GM12873 (cell line): ENCODE measurements at regions not wholly inside any gene's neighbourhood (a gene's known extent, or its start where the extent isn't known, plus 50 kb on each side); places are given as distances from the start of the nearest gene placed in this dataset.

ENCODE experiments used
- TF ChIP-seq, protein P1 (sequence below): IDR thresholded peaks from 2 replicates; pipeline ENCODE4 v1.5.1; 2012; ENCODE audit warnings: low read depth, mild to moderate bottlenecking, moderate library complexity, low read length, control low read depth; ENCODE audit not compliant: insufficient read depth; ENCODE audit errors: missing control alignments

DNA sequence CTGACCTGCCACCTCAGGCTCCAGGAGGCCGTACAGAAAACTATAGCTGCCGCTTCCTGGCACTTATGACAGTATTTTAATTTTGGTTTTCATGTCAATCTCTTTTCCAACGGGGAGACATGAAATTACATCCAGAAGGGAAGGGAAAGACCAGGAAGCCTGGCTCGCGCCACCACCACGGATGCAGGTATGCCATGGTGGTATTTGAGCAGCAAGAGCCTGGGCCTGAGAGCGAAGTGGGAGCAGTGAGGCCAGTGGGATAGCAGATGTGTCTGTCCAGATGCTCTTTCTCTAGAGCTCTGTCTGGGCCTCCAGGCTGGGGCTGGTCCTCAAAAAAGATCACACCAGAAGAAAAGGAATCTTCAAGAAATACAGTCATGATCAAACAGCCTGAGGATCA, 82.5 kb upstream of the CPEB2 start:
- TF ChIP-seq, protein P1, sequence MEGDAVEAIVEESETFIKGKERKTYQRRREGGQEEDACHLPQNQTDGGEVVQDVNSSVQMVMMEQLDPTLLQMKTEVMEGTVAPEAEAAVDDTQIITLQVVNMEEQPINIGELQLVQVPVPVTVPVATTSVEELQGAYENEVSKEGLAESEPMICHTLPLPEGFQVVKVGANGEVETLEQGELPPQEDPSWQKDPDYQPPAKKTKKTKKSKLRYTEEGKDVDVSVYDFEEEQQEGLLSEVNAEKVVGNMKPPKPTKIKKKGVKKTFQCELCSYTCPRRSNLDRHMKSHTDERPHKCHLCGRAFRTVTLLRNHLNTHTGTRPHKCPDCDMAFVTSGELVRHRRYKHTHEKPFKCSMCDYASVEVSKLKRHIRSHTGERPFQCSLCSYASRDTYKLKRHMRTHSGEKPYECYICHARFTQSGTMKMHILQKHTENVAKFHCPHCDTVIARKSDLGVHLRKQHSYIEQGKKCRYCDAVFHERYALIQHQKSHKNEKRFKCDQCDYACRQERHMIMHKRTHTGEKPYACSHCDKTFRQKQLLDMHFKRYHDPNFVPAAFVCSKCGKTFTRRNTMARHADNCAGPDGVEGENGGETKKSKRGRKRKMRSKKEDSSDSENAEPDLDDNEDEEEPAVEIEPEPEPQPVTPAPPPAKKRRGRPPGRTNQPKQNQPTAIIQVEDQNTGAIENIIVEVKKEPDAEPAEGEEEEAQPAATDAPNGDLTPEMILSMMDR: no peak

DNA sequence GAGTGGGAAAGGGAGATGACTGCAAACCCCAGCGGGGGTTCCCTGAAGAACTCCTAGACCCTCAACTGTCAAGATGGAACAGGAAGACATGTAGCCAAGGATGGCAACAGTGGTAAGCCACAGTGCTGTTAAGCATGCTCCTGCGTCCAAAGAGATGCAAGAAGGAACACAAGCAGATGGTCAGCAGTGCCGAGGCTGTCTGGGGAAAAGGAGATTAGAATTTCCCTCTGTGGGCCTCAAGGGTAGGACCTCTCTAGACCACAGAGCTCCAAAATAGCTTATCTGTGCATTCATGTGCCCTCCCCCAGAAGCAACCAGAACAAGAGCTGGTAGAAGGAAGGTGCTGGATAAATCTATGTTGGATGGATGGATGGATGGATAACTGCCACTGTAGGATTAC, 82.0 kb upstream of the CPEB2 start:
- TF ChIP-seq, protein P1: no peak

GRCh38 chr4:14920759-14921320, 81.4 kb upstream of the CPEB2 start:
- TF ChIP-seq, protein P1: no peak

DNA sequence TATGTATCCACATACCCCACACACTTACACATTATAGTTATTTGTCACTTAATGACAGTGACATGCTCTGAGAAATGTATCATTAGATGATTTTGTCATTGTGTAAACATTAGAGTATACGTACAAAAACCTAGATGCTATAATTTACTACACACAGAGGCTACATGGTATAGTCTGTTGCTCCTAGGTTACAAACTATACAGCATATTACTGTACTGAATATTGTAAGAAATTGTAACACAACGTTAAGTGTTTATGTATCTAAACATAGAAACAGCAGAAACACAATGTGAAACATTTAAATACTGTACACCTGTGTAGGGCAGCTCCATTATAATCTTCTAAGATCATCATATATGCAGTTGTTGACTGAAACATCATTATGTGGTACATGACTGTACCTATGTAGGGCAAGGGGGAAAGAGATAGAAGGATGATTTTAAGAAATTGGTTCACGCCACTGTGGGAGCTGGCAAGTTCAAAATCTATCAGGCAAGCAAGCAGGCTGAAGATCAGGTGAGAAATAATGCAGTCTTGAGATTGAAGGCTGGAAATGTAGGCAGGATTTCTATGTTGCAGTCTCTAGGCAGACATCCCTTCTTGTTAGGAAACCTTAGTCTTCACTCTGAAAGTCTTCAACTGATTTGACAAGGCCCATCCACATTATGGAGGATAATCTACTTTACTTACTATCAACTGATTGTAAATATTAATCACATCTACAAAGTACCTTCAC, 78.0 kb upstream of the CPEB2 start:
- TF ChIP-seq, protein P1: no peak

DNA sequence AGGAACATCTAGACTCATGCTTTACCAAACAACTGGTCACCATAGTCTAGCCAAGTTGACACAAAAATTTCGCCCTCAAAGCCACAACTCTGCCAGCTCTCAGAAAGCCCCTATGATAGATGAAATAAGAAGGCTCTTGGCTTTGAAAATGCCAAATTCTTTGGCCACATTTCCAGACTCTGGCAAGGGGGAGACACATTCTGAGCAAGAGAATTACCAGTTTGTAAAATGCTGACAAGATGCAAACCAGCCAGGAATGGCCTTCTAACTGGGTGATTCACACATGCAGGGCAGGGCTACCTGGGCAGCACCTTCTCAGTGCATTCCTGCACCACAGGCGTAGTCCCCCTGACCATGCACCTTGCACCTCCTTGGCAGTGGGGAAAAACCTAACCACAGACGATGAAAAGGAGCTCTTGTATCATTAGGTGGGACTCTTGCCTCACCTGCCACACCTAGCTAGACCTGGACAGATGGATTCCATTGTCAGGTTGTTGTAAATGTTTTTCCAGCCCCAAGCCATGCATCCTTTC, 77.4 kb upstream of the CPEB2 start:
- TF ChIP-seq, protein P1: no peak

- TF ChIP-seq, protein P1: no peak
Measured at GRCh38 chr4:14925471-14925870, 76.8 kb upstream of the CPEB2 start.

DNA sequence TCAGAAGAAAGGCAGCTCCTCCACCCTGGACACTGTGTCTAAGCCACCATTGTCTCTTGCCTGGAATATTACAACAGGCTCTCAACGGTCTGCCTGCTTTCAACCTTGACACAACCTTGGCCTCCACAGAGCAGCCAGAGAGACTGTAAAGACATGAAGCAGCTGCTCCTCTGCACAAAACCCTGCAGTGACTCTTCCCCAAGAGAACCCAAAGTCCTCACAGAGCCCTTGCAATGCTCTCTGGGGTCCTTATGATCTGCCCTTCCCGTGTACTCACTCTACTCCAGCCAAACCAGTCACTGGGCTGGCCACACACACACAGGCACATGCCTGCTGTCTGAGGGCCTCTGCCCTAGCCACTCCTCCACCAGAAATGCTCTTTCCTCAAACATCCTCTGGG, 75.9 kb upstream of the CPEB2 start:
- TF ChIP-seq, protein P1: no peak
